GM19239 (cell line): ENCODE measurements at regions not wholly inside any gene's neighbourhood (a gene's known extent, or its start where the extent isn't known, plus 50 kb on each side); places are given as distances from the start of the nearest gene placed in this dataset.

ENCODE experiments used
- DNase-seq: peaks from one replicate; pipeline ENCODE4 v3.0.0; 2011; ENCODE audit warnings: low spot score; ENCODE audit not compliant: insufficient read length
- FAIRE-seq: peaks from 2 replicates; lab custom pipeline; 2011; peaks lifted over from hg19 to GRCh38; lab: Jason Lieb, UNC

- DNase-seq (no peak), FAIRE-seq (no peak)
Measured at GRCh38 chr9:13529321-13530104, 250.0 kb upstream of the MPDZ start.

- FAIRE-seq (no peak), DNase-seq (no peak)
Measured at GRCh38 chr9:13524245-13524644, 244.8 kb upstream of the MPDZ start.

GRCh38 chr9:13520069-13520468, 240.6 kb upstream of the MPDZ start:
- FAIRE-seq = no peak
- DNase-seq = no peak

DNA sequence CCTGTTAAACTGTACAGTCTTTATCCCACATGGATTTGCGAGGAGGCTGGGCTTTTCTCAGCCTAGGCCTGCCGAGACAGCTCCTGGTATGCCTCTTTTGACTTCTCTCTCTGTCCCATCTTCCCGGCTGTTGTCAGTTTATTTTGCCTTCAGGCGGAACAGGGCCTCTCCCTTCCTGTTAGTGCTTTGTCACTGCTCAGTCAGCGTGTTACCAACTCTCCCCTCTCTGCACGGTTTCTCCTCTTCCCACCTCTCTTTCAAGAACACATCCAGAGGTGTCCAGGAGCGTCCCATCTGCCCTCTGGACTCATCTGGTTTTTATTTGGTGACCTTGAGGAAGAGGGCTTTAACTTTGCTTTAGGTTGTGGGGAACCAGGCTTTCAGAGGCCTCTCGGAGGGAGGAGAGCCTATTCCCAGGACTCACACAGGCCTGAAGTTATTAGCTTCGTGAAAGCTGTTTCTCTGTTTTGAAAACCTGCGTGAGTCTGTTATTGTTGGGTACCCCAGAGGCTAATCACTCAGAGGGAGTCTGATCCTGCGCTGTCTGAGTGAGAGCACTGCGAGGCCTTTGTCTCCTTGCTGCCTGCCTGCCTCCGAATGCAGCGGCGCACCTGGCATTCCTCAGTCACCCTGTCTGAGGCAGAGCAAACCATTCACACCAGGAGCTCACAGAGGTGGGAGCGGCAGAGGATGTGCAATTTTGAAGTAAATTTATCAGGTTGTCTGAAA, 234.4 kb upstream of the MPDZ start:
- FAIRE-seq (no peak), DNase-seq (no peak)

DNA sequence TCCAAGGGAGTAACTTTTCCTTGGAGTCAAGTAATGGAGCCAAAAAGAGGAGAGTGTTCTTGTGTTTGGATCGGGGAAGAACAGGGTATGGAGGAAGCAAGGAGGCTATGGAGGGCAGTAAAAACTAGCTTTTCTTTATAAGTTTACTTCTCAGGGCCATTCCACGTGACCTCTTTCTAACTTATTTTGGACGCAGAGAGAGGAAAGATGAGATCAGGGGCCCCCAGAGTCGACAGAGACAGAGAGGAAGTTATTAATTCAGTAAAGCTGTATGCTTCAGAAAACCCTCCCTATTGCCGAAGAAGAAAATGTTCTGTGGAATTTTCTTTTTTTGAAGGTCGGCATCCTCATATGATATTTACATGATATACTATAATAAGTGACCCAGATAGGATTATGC, 233.8 kb upstream of the MPDZ start:
- no peak for FAIRE-seq
- DNase-seq = no peak

GRCh38 chr9:13508681-13509080, 229.2 kb upstream of the MPDZ start:
- no peak for DNase-seq
- no peak for FAIRE-seq

- FAIRE-seq = no peak
- no peak for DNase-seq
Measured at GRCh38 chr9:13508086-13508485, 228.6 kb upstream of the MPDZ start.

DNA sequence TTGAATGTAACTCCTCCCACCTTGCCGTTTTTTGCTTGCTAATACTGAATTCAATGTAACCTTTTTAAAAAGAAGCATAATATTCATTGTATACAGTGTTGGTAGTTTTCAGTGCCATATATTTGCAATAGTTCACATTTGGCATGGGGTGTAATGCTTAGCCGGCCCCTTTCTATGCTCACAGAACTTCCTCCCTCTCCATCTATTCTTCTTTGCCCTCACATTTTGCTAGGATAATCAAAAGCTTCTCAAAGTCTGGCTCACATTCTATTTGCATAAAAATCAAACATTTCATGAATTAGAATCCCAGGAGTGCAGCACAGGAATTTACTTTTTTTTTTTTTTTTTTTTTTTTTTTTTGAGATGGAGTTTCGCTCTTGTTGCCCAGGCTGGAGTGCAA, 226.3 kb upstream of the MPDZ start:
- DNase-seq (no peak), FAIRE-seq (no peak)

GRCh38 chr9:13503599-13503998, 224.1 kb upstream of the MPDZ start:
- DNase-seq = no peak
- no peak for FAIRE-seq

DNA sequence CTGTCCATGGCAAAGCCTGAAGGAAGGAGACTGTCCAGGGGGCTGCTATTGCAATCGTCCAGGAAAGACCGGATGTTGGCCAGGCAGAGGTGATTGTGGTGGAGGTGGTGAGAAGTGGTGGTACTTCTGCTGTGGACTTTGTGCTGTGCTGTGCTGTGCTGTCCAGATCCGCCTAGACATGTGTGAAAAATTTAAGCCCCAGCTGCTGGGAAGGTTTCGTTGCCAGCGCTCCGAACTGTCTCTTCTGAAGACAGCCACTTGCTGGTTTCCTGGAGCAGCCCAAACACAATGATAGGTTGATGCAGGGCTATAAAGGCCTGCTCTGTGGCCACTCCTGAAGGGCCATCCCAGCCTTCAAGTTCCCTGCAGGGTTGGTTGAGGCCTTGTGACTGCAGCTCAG, 223.0 kb upstream of the MPDZ start:
- FAIRE-seq (no peak), DNase-seq (no peak)

GRCh38 chr9:13501018-13501417, 221.5 kb upstream of the MPDZ start:
- no peak for DNase-seq
- no peak for FAIRE-seq

- DNase-seq (no peak), FAIRE-seq (no peak)
Measured at GRCh38 chr9:13500034-13500433, 220.5 kb upstream of the MPDZ start.

DNA sequence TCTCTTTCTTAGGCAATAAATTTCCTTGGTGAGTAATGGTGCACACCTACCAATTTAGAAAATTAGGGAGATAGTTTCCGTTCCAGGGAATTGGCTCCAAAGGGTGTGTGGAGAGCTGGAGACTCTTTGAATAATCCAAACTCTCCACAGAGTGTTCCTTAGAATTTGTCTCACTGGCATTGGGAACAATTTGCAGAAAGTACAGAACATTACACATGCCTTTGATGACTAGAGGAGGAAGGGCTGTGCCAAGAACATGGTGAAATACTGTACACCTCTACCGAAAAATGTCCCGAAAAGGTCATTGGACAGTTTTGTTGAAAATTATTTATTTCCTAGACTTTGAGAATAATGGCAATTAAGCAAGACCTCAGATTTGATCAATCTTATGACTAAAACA, 214.2 kb upstream of the MPDZ start:
- no peak for FAIRE-seq
- DNase-seq = no peak

DNA sequence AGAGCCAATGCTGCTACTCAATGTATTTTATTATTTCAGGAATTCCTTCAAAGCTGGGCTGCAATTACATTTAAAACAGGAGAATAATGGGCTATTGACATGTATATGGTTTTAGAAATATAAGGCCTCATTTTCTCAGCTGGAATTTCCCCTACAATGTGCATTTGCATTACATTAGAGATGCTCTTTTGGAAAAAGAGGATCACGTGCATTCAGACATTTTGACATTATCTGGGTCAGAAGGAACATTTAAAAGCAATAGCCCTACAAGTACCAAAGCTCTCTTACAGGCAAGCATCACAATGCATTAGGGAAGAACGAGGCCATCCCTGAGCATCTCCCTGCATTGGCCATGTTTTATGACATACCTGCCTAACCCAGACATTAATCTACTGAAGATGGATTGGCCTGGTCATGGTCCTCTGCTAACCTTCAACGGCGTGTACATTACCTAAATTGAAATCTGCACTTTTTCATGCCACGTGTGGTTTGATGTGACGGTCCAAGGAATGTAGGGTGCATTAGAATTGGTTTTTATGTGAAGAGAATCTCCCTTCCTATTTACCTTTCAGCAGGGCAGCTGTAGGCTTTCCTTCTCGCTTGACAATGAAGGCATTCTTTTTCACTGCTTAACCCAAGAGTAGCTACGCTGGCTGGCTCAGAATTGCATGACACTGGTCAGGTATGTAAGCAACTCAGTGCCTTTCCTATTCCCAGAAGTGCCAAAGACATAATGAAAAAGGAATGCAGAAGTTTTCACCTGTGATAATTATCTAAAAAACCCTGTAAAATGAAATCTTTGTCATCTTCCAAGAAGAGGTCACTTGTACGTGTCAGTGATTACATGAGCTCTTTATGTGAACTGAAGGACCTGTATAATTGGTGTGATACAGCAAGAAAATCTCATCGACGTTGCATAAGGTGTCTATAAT, 212.3 kb upstream of the MPDZ start:
- DNase-seq = no peak
- no peak for FAIRE-seq

- no peak for DNase-seq
- FAIRE-seq = no peak
Measured at GRCh38 chr9:13491138-13491492, 211.6 kb upstream of the MPDZ start.

DNA sequence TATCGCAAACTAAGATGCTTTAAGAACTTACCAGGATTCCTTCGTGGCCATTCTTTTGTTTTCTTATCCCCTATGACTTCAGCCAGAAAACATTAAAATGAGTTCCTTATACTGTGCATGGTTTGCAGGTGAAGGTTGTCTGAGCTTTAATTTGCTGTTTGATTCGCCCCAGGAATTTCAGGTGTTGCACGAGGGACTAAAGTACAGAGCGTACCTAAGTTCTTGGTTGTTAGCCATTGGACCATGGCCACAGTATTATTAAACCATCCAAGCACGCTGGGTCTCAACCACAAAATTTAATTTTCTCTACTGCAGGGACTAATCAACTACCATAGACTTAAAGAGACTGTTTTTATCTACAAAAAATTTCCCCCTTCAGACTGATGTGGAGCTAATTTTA, 208.4 kb upstream of the MPDZ start:
- no peak for FAIRE-seq
- DNase-seq = no peak

DNA sequence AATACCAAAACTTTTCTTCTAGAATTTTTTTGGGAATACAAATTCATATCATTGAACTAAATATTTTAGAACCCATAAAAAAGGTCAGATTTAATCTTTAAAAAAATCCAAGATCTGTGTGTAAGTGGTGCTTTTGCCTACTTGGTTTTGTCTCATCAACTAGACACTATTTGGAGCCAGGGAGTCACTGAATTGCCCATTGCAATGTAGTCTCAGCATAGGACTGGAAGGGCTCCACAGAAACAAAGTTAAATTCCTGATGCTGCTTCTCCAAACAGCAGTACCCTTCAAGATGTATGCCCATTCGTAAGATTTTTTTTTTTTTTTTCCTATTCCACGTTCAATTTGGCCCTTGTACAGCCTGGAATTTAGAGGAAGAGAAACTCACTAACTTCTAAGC, 208.0 kb upstream of the MPDZ start:
- FAIRE-seq = no peak
- DNase-seq = no peak

- no peak for DNase-seq
- FAIRE-seq = no peak
Measured at GRCh38 chr9:13487071-13487470, 207.6 kb upstream of the MPDZ start.

- DNase-seq (no peak), FAIRE-seq (no peak)
Measured at GRCh38 chr9:13485068-13485596, 205.6 kb upstream of the MPDZ start.

DNA sequence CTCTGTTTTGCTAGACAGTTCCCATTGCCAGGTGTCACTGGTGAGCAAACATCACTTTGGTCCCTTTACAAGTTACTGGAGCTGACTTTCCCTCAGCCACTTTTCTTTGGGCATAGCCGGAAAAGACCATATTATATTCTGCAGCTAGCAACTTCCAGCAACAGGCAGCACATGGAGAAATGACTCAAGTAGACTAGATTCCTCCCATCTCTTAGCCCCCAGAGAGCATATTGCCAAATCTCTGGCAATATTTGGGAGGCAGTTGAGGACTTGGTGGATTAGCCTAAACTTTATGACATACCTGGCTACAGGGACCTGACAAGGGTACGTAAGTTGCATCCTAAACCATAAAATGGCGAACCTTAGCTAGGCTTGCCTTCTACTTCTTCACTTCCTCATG, 204.7 kb upstream of the MPDZ start:
- DNase-seq (no peak), FAIRE-seq (no peak)

DNA sequence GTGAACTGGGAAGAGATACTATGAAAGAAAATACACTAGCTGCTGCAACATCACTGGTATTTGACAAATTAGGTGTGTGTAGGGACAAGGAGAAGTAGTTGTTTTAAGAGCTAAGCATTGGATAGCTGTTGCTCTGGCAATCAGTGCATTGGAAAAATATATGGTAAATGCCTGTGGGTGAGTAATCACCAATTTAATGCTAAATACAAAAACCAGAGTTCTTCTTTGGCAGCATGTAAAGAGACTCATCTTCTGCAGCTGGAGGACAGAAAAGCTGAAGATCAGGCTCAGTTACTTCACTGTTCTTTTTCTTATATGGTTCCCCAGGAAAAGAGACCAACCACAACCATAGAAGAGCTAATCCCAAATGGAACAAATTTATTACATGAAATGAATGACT, 201.8 kb upstream of the MPDZ start:
- FAIRE-seq = no peak

More for the DNA sequence above, 201.8 kb upstream of the MPDZ start:
- no peak for DNase-seq
